Esophagus muscularis mucosa (tissue), 4 donors: ENCODE measurements at regions not wholly inside any gene's neighbourhood (a gene's known extent, or its start where the extent isn't known, plus 50 kb on each side); places are given as distances from the start of the nearest gene placed in this dataset.

Experiments used
- DNase-seq: peaks from one replicate; pipeline ENCODE4 v3.0.0-alpha.2; 2017; ENCODE audit errors: extremely low spot score
- H3K27ac ChIP-seq, 4 donors: fragments of 200-600 bp; sonication (generic); replicated peaks in 1 of 4; 1 replicate in 3 of 4; 2 replicates in 1 of 4; pipeline ENCODE4 v1.5.1; 2016 to 2019; ENCODE audit warnings: mild to moderate bottlenecking in 1 of 4
- H3K27me3 ChIP-seq, 4 donors: fragments of 200-600 bp; sonication (generic); one replicate each; pipeline versions ENCODE4 v1.5.1 to v1.6.0; 2016 to 2019
- H3K36me3 ChIP-seq, 4 donors: fragments of 200-600 bp; sonication (generic); one replicate each; pipeline ENCODE4 v1.5.1; 2016 to 2019
- H3K4me1 ChIP-seq, 4 donors: fragments of 200-600 bp; sonication (generic); one replicate each; pipeline ENCODE4 v1.5.1; 2016 to 2019
- H3K4me3 ChIP-seq, 4 donors: fragments of 200-600 bp; sonication (generic); 1 replicate in 2 of 4; 2 replicates in 2 of 4; pipeline ENCODE4 v1.5.1; 2016 to 2019; ENCODE audit warnings: mild to moderate bottlenecking in 4 of 4, moderate library complexity in 1 of 4
- H3K9me3 ChIP-seq, 4 donors: fragments of 200-600 bp; sonication (generic); 1 replicate in 3 of 4; 2 replicates in 1 of 4; pipeline ENCODE4 v1.5.1; 2016 to 2019
- CTCF ChIP-seq, 3 experiments: fragments of 200-600 bp in 2 of 3; fragments of 450-650 bp in 1 of 3; sonication (generic) in 2 of 3; IDR thresholded peaks; one replicate each; pipeline ENCODE4 v1.5.1; 2017 to 2019; ENCODE audit warnings: antibody characterized with exemption in 3 of 3, mild to moderate bottlenecking in 2 of 3, moderate library complexity in 1 of 3
- EP300 ChIP-seq: sonication (generic); formaldehyde crosslinking; IDR thresholded peaks from one replicate; pipeline ENCODE4 v1.6.1; 2017; ENCODE audit warnings: antibody characterized with exemption
- POLR2A ChIP-seq: fragments of 450-650 bp; IDR thresholded peaks from one replicate; pipeline ENCODE4 v1.6.1; 2017; ENCODE audit warnings: antibody characterized with exemption, moderate library complexity, mild to moderate bottlenecking, low read depth
- POLR2AphosphoS5 ChIP-seq, 2 donors: sonication (generic); formaldehyde crosslinking; IDR thresholded peaks; one replicate each; pipeline ENCODE4 v1.6.1; 2017; ENCODE audit warnings: antibody characterized with exemption in 2 of 2
- WGBS: methylation state at CpG from one replicate; pipeline ENCODE4 v1.1.5; 2018; 5-methylcytosine and 5-hydroxymethylcytosine counted together
- intact Hi-C: fragments of 100-400 bp; cut with DNase I; formaldehyde crosslinking; loops from one replicate; pipeline ENCODE4 v1.15.1; 2023

DNA sequence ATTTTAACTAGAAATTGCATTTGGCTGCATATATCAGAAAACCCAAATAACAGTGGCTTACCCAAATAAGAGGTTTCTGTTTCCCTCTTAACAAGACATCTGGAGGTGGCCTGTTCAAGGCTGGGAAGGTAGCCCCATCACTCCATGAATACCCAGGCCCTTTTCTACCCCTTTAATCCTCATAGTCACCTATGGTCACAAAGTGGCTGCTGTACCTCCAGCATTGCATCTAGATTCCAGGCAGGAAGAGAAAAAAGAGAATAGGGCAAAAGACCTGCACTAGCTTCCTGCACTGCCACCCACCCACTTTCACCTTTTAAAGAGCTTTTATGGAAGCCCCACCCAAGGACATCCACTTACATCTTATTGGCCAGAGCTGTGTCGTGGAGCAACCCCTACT lies 124.0 kb upstream of the NCOR2 start:
- no peak for DNase-seq
- intact Hi-C loops = no loop called here
- H3K27ac ChIP-seq = no peak overlapping the region
- no peaks in the 10 kb centered on the region for H3K36me3 ChIP-seq
- whole genome bisulfite sequencing = 85% methylated on average over 1 of the region's 1 CpG
- peaks cover 0 to 12% (median 6%) of the 10 kb centered on the region in 4 donors for H3K9me3 ChIP-seq
- H3K4me3 ChIP-seq = no peak overlapping the region
- H3K4me1 ChIP-seq = peaks cover 20 to 33% (median 26%) of the 10 kb centered on the region in 4 donors
- TF ChIP-seq EP300 (no peak), CTCF (IDR thresholded peaks at IDR 0.05) (no peak), POLR2A (no peak), POLR2AphosphoS5 (IDR thresholded peaks at IDR 0.05) (no peak)
- H3K27me3 ChIP-seq = no peaks in the 10 kb centered on the region

DNA sequence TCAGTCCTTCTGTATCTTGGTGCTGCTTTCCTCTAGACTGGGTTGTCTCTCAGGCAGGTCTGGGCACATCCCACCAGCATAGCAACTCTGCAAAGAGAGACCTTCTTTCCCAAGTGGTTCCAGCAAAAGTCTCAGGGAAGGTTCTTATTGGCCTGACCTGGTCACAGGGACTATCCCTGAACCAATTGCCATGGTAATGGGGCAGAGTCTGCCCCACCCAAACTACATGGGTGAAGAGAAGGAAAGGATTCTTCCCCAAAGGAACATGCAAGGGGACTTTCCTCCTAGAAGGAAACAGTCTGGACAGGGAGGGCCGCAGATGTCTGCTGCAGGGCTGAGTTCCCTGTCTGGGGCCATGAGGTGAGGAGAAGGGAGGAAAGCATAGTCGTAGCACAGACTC lies 122.2 kb upstream of the NCOR2 start:
- Histone ChIP-seq H3K4me1 (peaks cover 37 to 43% (median 41%) of the 10 kb centered on the region in 4 donors), H3K27me3 (no peaks in the 10 kb centered on the region), H3K9me3 (peaks cover 0 to 12% (median 6%) of the 10 kb centered on the region in 4 donors), H3K27ac (no peak overlapping the region), H3K36me3 (no peaks in the 10 kb centered on the region), H3K4me3 (no peak overlapping the region)
- TF ChIP-seq CTCF (IDR thresholded peaks at IDR 0.05) (no peak), POLR2AphosphoS5 (IDR thresholded peaks at IDR 0.05) (no peak), EP300 (no peak), POLR2A (no peak)
- intact Hi-C loops = loop anchor here (10.0 kb wide), 1 partner anchor 55 kb away; no protein-coding TSS in a partner anchor
- DNase-seq = no peak
- 100% methylated on average over 2 of the region's 2 CpGs for WGBS

GRCh38 chr12:124688356-124688992 lies 121.1 kb upstream of the NCOR2 start:
- TF ChIP-seq POLR2A = no peak
- TF ChIP-seq EP300 = no peak
- TF ChIP-seq POLR2AphosphoS5 (IDR thresholded peaks at IDR 0.05) = no peak
- no peak for TF ChIP-seq CTCF (IDR thresholded peaks at IDR 0.05)
- Histone ChIP-seq H3K4me1 (peaks cover 44 to 52% (median 49%) of the 10 kb centered on the region in 4 donors), H3K9me3 (peaks cover 0 to 12% (median 6%) of the 10 kb centered on the region in 4 donors), H3K36me3 (no peaks in the 10 kb centered on the region), H3K4me3 (no peak overlapping the region), H3K27ac (peak overlapping the region; percentile 42 to 92 (median 67)), H3K27me3 (no peaks in the 10 kb centered on the region)
- no peak for DNase-seq
- WGBS = 56% methylated on average over 6 of the region's 6 CpGs
- intact Hi-C loops = loop anchor here (10.0 kb wide), 1 partner anchor 56 kb away; no protein-coding TSS in a partner anchor

GRCh38 chr12:124687917-124688316 lies 120.5 kb upstream of the NCOR2 start:
- Histone ChIP-seq H3K4me3 (no peak overlapping the region), H3K27ac (peak overlapping the region; percentile 42 to 92 (median 67)), H3K36me3 (no peaks in the 10 kb centered on the region), H3K27me3 (no peaks in the 10 kb centered on the region), H3K9me3 (peaks cover 0 to 11% (median 5%) of the 10 kb centered on the region in 4 donors), H3K4me1 (peaks cover 44 to 57% (median 55%) of the 10 kb centered on the region in 4 donors)
- no peak for DNase-seq
- intact Hi-C loops = loop anchor here (10.0 kb wide), 1 partner anchor 57 kb away; no protein-coding TSS in a partner anchor
- WGBS = 11% methylated on average over 4 of the region's 11 CpGs
- TF ChIP-seq CTCF (IDR thresholded peaks at IDR 0.05) (no peak), POLR2AphosphoS5 (IDR thresholded peaks at IDR 0.05) (no peak), POLR2A (no peak), EP300 (no peak)
